ENCODE measurements at regions not wholly inside any gene's neighbourhood (a gene's known extent, or its start where the extent isn't known, plus 50 kb on each side); places are given as distances from the start of the nearest gene placed in this dataset.

DNA sequence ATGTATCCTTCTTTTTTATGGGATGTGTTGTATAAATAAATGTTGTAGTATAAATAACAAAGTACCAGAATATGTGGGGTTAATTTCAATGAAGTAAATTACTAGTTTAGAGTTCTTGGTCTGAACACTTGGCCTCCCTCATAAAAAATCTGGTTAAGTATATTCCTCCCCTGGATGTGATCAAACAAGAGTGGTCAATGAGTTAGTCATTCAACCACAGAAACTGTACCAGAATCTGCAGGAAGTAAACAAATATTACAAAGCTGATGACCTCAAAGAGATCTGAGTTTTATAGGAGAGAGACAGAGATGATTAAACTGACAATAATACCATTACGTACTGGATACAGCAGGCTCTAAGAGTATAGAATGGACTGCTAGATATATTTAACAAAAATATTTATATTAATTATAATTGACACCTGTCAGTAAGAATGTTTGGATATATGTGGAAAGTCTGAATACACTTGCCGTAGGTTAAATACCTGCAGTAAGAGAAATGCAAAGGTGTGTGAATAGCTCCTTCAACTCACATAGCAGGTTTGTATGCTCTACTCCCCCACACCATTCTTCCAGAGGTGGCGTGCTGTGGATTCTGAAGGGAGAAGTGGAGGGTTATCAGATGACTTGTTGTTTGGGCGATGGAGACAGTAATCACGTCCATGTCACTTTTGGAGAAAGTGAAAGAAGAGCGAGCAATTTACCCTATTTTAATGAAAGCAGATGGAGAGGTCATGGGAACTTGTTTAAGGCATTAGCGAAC lies 108.3 kb upstream of the LRATD1 start:
- no peak for DNase-seq (ENCODE audit: low read depth in 2 of 2)

DNA sequence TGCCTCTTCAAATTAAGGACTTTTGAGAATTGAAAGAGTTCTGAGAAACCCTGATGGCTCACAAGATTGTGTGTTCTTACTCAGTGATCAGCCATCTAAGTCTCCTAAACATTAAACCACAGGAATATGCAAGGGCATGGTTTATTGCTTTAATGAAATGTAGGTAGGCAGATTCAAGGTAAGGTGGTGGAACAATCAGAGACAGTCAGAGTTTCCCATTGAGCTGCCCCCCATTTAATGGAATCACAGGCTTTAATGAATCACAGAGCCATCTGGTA lies 107.8 kb upstream of the LRATD1 start:
- no peak for DNase-seq (ENCODE audit: low read depth in 2 of 2)

DNA sequence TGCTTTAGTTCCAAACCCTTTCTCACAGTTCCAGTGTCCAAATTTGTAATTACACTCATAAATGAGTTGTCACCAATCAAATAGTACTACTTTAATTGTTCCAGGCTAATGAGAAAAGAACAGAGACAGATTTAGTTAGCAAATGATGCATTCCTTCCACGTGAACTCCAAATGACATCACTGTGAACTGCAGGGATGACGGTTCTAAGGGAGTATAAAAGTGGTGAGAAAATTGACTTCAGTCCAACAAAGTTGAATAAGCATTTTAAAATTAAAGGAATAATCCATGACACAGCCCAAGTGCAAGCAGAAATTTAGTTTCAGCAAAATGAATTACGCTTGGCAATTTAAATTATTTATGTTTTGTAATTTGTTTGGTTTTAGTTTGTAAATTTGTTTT lies 102.0 kb upstream of the LRATD1 start:
- no peak for DNase-seq (ENCODE audit: low read depth in 2 of 2)

DNA sequence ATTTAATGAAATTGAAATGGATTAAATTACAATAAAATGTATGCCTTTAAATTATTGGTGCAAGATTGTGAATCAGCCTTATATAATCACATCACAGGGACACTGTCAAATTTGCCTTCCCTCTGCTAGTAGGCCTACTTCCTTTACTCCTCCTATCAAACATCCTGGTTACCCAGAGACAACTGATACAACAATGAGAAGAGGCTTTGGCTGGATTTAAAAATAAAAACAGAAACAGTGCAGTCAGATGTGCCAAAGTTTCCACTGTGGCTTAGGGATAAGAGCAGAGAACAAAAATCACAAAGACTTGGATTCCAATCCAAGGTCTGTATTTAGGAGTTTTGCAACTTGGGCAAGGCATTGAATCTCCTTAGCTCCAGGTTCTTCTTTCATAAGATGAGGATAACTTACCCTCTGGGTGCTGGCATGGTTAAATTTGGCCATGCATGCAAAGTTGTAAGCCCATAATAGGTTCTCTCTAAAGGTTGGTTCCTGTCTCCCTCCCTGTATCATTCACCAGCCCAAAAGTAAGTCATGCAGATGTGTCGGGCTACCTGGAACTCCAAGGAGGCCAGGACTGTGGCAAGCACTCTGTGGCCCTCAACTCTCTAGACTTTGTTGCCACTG lies 99.3 kb upstream of the LRATD1 start:
- DNase-seq (ENCODE audit: low read depth in 2 of 2): no peak

DNA sequence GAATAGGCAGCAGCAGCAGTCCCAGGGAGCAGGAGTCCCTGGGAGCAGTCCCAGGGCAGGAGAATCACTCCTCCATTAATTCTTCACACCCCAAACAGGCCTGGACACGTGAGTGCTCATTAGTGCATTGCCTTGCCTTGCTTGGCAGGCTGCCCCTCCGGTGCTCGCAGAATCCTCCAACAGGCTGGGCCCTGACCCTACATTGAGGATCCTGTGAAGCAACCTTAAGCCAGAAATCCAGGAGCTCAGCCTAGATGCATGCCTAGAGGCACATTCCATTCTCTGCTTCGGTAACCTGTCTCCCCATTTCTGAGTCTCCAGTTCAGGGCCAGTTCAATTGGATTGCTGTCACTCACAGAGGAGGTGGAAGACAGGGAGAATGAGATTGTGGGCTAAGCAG lies 97.4 kb upstream of the LRATD1 start:
- DNase-seq (ENCODE audit: low read depth in 2 of 2): no peak

DNA sequence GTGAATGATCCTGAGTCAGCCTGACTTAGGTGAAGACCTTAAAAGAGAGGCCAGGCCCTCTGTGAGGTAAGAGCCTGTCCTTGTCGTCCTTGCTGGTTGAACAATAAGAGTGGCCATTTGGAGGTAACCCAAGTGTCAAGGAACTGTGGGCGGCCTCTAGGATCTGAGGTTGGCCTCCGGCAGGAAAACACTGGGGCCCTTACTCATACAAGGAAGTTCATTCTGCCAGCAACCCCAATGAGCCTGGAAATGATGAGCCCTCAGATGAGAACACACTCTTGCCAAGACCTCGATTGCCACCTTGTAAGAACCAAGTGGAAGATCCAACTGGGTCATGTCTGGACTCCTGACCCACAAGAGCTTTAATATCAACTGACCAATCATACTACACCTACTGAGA lies 95.5 kb upstream of the LRATD1 start:
- DNase-seq (ENCODE audit: low read depth in 2 of 2): no peak

DNA sequence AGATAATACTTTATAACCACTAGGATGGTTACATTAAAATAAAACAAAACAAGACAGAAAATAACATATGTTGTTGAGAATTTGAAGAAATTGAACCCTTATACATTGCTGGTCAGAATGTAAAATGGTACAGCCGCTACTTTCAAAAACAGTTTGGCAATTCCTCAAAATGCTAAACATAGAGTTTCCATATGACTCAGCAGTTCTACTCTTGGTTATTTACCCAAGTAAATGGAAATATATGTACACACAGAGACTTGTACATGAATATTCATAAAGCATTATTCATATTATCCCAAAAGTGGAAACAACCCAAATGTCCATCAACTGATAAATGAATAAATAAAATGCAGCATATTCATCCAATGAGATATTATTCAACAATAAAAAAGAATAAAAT lies 92.5 kb upstream of the LRATD1 start:
- DNase-seq (ENCODE audit: low read depth in 2 of 2): no peak

DNA sequence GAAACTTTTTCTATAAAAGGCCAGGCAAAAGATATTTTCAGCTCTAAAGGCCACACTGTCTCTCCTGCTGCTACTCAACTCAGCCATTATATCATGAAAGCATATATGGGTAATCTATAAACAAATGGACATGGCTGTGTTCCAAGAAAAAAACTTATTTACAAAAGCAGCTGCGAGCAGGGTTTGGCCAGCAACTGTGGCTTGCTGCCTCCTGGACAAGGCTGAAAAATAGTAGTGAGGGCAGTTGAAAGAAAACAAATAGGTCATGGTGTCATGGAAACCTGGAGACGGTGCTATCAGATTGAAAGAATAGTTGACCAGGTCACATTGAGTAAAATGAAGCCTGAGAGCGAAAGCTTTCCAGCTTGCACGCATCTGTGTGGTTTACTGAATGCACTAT lies 89.2 kb upstream of the LRATD1 start:
- no peak for DNase-seq (ENCODE audit: low read depth in 2 of 2)

DNA sequence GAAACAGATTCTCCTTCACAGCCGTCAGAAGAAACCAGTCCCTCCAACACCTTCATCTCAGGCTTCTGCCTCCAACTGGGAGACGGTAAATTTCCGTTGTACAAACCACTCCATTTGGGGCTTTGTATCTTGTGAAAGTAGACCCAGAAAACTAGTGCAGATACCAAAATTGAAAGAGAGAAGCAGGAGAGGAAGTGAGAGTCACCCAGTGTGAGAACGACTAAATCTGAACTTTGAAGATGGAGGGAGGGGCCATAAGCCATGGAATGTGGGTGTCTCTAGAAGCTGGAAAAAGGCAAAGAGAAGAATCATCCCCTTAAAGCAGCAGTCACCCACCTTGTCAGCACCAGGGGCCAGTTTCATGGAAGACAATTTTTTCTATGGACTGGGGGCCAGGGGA lies 88.3 kb upstream of the LRATD1 start:
- DNase-seq (ENCODE audit: low read depth in 2 of 2): no peak

DNA sequence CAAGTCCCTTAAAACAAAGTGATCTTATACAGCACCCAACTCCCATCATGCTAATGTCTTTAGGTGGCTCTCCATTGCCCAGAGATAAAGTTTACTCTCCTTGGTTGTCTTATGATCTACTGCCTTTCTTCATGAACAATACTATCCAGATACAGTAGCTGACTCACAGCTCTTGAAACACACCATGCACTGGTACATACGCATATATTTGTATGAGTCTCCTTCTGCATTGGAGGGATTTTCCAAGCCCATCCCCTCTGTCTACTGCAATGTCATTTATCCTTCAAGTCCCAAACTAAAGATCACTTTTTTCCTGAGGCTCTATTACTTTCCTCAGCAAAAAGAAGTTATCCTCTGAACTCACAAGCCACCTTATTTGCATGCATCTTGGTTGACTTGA lies 84.7 kb upstream of the LRATD1 start:
- DNase-seq (ENCODE audit: low read depth in 2 of 2): no peak

DNA sequence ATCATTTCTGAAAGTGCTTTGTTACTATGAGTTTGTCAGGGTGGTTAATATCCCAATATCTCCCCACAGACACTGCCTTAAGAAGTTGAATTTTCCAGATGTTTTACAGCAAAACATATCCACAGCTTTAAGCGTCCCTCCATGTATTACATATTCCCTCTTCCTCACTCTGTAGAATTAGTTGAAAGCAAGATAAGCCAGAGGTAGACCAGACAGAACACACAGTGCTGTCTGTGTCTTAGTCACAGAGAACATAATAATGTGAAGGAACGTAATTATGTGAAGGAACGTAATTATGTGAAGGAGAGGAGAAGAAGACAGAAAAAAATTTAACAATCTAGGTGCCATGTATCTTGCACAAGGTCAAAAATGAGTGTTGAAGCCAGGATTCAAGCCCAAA lies 81.9 kb upstream of the LRATD1 start:
- DNase-seq (ENCODE audit: low read depth in 2 of 2): no peak

DNA sequence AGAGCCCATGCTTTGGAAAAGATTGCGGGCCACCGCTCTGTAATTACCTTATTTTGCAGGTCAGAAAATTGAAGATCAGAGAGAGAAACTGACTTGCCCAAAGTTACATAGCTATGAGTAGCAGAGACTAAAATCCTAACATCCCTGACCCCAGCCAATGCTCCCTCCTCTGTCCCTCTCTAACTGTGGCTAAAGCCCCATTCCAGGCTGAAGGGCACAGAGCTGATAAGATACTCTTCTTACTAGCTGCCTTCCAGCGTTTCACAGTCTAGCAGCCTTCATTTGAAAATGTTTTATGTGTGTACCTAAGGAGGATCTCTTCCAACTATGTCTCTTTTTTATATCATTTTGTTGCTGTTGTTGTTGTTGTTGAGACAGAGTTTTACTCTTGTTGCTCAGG lies 81.4 kb upstream of the LRATD1 start:
- DNase-seq (ENCODE audit: low read depth in 2 of 2): no peak

DNA sequence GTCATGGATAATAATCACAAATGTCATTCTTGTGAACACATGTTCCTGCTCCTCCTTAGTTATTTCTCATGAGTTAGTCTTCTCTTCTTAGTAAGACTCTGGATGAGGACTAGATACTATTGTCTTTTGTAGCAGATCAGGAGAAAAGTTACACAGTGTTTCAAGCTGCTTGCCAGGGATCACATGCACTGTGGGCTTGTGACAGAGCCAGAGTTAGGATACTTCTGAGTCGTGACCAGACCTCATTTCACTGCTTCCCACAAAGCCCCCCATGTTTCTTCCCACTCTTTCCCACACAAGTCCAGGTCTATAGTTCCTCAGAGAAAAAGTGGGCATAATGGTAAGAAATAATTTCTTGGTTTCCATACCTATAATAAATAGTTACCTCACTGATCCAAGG lies 80.2 kb upstream of the LRATD1 start:
- DNase-seq (ENCODE audit: low read depth in 2 of 2): no peak

DNA sequence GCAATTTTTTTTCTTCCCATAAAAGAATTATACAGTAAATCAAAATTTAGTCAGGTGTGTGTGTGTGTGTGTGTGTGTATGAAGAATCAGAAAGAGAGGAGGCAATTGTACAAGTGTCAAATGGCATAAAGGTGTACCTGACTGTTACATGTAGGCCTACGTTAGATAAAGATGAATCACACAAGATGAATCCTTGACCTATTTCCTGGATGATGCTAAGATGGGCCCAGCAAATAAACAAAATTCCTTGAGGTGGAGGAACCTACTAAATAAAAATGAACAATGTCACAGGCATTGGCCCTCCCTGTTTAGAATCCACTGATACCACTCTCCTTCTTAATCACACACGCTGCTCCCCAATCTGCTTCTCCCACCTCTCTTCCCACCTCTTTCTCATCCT lies 79.7 kb upstream of the LRATD1 start:
- DNase-seq (ENCODE audit: low read depth in 2 of 2): no peak

DNA sequence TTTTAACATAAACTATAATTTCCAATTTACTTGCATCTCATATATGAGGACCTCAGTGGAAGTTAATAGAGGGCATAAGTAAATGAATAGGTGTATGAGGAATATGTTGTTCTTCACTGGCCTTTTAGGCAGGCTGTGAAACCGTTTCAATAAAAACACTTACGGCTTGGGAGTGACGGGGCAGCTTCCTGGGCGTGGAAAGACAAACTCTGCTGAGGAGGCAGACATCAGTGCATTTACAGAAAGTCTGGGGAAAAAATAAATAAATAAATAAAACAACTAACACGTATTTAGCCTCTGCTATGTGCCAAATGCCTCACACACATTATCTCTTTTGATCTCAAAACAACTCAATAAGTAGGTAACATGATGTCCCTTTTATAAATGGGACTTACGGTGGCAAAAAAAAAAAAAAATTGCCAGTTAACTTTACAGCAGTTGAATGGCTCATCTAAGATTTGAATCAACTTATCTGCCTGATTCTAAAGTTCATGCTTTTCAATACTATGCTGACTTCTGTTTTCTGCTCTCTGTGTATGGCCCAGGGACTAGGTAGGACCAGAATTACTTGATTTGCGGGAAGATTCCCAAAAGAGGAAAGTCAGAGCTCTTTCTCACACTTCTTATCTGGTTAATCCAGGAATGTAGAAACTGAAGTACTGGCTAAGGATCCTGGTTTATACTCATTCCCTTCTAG lies 77.5 kb upstream of the LRATD1 start:
- DNase-seq (ENCODE audit: low read depth in 2 of 2): no peak

DNA sequence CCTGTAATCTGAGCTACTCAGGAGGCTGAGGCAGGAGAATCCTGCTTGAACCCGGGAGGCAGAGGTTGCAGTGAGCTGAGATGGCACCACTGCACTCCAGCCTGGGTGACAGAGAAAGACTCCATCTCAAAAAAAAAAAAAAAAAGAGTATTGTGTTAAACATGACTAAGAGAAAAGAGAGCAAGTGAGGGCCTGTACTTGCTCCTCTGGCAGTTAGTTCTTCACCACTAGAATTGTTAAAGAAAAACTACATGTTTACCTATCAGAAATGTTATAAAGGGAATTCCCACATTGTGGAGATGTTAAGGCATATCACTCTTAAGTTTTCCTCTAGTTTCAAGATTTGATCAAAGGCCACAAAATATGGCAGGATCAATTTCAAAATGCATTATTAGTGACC lies 75.4 kb upstream of the LRATD1 start:
- DNase-seq (ENCODE audit: low read depth in 2 of 2): no peak

DNA sequence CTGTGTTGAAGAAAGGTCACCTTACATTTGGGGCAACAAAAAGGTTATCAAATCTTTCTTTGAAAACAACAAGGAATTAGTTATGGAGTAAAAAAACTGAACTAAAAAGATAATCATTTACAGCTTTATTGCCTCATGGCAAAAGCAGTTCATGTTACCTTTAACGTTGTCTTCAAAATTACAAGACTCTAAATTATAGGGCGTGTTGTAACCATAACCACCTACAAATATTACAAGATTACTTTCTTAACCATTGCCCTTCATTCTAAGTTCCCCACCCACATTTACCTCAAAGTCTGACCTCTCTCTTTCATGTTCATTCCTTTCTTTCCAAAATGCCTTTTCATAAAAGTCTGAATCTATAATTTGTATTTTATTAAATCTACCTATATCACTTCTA lies 74.6 kb upstream of the LRATD1 start:
- DNase-seq (ENCODE audit: low read depth in 2 of 2): no peak

DNA sequence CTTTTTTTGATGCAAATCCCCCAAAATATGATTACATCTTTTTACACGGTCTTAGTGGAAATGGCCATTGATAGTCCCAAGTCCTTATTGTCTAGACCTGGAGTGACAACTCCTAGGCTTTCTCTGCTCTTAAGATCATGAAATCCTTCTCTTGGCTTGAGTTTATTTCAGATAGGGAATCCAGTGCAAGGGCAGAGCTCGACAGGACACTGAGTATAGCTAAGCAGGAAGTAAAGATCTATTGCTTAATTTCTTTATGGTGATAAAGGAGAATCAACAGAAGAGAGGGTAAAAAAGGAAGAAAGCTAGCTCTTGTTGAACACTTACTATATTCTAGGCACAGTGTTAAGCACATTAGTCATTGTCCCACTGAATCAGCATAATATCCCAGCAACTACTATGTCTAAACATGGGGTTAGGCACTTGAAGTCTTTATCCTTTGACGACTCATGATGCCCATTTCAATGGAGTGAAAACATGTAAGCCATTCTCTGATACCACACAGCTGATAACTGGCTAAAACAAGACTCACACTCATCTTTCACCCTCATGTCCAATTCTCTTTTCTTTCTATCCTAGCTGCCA lies 74.1 kb upstream of the LRATD1 start:
- no peak for DNase-seq (ENCODE audit: low read depth in 2 of 2)

DNA sequence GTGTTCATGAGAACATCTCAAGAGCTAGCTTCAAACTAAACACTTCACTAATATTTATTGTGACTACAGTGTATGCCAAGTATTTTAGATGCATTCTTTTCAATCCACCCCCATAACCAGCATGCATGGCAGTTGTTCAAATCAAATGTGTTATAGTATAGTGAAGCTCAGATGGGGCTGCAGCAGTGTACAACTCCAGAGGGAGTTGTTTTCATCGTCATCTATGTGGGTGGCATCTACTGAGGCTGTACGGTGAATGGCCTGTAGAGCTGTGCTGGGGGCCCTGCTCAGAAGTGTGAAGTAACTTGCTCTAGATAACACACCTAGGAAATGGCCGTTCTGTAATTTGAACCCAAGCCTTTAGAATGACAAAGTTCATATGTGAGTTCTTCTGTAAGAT lies 71.8 kb upstream of the LRATD1 start:
- DNase-seq (ENCODE audit: low read depth in 2 of 2): no peak

DNA sequence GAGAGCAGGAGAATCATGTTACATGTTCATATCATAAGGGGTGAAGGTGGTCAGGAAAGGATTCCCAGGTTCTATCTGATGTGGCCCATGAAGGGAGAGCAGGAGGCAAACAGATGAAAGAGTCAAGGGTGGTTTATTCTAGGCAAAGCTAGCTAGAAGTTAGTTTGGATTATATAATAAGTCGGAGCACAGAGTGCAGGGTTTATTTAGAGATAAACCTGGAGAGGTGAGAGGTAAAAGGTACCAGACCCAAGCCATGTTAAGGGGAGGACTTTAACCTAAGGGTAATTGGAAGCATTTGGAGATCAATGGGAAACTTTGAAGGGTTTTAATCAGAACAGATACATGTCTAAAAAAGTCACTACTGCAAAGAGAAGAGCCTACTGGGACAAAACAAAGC lies 69.2 kb upstream of the LRATD1 start:
- DNase-seq (ENCODE audit: low read depth in 2 of 2): no peak

DNA sequence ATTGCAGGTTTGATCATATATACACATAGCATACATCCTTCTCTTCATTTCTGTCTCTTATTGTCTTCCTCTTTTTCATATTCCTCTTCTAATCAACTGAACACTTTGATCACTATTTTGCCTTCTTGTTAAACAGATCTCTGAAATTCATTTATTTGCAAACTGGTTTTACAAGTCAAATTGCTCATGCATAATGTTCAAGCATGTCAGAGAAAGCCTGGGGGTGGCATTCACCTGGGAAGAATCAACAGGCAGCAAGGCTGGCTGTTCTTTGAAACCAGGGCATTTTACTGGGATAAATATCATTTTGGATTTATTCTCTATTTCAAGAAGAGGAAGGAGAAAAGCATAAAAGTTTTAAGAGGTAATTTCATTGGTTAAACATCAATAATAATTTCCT lies 66.9 kb upstream of the LRATD1 start:
- no peak for DNase-seq (ENCODE audit: low read depth in 2 of 2)

DNA sequence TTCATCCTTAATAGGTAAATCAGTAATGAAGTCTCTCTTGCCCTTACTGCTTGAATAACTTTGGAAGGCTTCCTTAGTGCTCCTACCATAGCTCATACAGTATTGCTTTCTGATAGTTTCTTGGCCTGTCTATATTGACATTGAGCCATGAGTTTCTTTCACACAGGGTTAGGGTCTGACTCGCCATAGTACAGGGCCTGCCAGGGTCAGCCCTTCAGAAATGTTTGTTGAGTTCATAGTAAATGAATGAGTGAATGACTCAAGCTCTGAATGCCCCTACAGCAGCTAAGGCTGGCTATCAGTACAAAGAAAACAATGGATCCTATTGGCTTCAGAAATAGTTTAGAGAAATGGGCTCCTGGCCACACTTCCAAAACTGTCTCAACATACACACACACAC lies 65.0 kb upstream of the LRATD1 start:
- no peak for DNase-seq (ENCODE audit: low read depth in 2 of 2)

DNA sequence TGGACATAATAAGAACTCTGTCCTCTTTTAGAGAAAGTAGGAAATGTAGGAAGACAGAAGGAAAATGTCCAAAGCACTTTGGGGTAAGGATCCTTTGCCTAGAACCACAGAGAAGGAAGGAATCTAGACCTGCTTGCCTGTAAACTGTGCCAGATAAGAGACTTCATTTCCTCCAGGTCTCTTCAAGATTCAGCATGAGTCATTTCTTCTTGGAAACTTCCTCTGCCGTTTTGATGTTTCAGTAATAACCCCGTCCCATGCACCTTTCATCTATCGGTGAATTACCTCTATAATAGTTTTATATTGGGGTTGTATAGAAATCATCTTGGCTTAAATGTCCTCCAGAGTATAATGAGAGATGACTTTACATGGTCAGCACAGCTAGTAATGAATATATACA lies 63.2 kb upstream of the LRATD1 start:
- DNase-seq (ENCODE audit: low read depth in 2 of 2): no peak
